NCI-H69 (cell line): ENCODE measurements at regions not wholly inside any gene's neighbourhood (a gene's known extent, or its start where the extent isn't known, plus 50 kb on each side); places are given as distances from the start of the nearest gene placed in this dataset.

Experiments
- DNase-seq: peaks from one replicate; lab custom pipeline; 2025; lab: John Stamatoyannopoulos, UW

- no peak for DNase-seq
Measured at GRCh38 chr16:17590711-17591654, 120.2 kb upstream of the XYLT1 start.

- DNase-seq: no peak
Measured at GRCh38 chr16:17589898-17590297, 119.1 kb upstream of the XYLT1 start.

- DNase-seq: no peak
Measured at GRCh38 chr16:17585449-17586074, 114.8 kb upstream of the XYLT1 start.

DNA sequence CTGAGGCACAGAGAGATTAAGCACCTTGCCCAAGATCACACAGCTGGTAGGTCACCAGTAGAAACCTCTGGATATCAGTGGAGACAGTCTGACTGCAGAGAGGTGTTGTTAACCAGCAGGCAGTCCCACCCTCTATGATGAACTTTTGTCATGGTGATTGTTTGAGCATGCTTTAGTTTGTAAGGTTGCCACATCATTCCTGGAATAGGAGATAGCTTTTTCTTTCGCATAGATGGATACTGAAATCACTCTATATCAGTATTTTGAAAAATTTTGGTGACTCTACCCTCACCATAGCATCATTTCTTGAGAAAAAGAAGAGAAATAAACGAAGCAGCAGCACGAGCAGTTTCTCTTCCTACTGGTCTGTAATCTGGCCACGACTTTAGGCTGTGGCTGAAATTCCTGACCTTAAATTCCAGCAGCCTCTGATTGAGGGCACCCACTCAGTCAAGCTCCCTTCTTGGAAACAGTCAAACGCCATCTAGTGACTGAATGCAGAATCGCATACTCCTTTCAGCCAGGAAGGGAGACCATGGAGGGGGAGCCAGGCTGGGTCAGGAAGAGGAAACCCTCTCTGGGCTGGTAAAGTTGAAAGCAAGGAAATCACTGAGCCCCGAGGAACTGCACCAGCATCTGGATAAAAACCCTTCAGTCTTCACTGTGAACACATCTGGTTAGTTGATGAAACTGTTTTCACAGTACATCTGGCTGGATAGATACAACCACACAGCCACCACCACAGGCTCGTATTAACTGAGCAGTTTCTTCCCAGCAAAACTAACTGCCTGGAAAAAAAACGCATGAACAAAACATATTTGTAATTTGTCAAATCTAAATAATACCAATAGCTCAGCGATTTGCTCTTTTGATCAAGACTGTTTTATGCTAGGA lies 108.5 kb upstream of the XYLT1 start:
- peak; percentile 29 for DNase-seq

GRCh38 chr16:17574256-17574655 lies 103.5 kb upstream of the XYLT1 start:
- no peak for DNase-seq

DNA sequence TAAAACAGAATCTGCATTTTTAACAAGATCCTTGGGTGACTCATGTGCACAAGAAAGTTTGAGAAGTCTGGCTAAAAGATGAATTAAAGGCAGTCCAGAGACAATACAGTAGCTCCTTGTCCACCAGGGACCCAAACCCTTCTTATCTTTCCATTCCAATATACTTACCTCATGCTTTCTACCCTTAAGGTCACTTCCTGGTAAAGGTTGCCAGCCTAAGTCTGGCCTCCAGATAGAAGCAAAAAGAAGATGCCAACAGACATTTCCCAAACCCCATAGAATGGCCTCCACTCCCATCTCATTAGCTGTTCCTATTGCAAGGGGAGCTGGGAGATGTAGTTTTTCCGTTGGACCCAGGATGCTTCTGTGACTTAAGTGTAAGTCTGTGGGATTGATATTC lies 101.4 kb upstream of the XYLT1 start:
- DNase-seq: no peak

DNA sequence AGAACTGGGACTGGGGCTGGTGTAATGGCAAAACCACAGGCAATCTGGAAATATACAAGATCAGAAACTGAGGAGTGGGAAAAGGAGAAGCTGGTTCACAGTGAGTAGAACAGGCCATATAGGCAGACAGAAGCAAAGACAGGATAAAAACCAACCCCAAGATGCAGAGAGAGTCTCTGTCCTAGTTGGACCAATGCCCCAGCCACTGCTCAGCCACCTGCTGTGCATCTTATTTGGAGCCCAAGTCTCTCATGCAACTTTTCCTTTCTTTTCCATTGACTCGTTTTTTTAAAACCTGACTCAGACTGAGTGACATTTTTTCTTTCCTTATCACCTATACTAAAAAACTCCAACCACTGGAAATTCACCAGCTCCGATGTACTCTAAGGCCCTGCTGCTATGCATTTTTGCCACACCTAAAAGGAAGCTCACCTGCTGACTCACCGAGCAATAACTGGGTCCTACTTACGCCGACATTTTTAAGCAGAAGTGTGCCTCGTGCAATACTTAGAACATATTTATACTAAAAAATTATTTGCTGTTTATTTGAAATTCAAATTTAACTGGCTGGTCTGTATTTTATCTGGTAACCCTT lies 100.8 kb upstream of the XYLT1 start:
- no peak for DNase-seq

DNA sequence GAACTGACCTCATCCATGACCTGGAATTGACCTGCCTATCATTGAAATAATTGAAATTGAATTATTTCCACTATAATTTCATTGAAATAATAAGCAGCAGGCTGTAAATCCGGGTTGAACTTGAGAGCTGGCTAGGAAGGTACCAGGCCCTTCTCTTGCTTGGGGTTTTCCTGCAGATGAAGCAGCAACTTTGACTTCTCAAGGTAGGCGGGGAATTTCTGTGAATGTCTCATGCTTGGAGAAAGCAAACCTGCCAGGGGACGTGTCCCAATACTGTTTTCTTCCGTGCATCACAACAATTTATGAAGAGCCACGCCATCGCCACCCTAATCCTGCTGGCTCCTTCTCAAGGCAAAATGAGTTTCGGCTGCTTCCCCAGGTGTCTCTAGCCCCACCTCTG lies 97.5 kb upstream of the XYLT1 start:
- DNase-seq: no peak

GRCh38 chr16:17567455-17567854 lies 96.7 kb upstream of the XYLT1 start:
- no peak for DNase-seq

- no peak for DNase-seq
Measured at GRCh38 chr16:17566656-17567450, 96.1 kb upstream of the XYLT1 start.

- DNase-seq: no peak
Measured at GRCh38 chr16:17566075-17566474, 95.3 kb upstream of the XYLT1 start.

DNA sequence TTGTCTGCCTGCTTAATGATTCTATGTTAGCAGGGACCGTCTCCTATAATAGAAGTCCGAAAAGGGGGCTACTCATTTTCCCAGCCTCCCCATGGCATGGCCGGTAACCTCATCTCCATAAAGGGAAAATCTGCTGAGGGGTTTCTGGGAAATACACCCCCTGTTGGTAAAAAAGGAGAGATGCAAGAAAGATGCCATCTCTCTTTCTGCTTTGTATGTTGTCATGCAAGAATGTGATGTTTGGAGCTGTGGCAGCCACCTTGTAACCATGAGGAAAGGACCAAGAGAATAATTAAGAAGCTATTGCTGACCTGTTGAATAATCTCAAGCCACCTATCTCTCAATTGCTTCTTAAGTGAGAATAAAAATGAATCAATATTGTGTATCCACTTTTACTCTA lies 94.8 kb upstream of the XYLT1 start:
- no peak for DNase-seq

DNA sequence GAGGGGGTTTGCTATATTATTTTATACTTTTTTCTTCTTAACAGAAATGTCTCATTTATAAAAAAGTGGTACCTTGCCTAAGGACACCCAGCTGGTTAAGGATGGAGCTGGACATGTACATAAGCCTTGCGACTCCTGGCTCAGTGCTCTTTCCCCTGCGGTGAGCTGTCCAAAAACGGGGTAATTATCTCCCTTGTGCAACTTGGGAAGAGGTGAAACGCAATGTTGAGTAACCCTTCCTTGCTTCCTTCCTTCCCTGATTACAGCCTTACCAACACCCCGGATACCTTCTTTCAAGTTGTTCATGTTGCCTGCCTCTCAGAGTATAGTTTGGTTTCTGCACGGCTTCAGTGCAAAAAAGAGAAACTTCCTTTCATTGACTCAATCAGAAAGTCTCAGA lies 94.1 kb upstream of the XYLT1 start:
- no peak for DNase-seq

DNA sequence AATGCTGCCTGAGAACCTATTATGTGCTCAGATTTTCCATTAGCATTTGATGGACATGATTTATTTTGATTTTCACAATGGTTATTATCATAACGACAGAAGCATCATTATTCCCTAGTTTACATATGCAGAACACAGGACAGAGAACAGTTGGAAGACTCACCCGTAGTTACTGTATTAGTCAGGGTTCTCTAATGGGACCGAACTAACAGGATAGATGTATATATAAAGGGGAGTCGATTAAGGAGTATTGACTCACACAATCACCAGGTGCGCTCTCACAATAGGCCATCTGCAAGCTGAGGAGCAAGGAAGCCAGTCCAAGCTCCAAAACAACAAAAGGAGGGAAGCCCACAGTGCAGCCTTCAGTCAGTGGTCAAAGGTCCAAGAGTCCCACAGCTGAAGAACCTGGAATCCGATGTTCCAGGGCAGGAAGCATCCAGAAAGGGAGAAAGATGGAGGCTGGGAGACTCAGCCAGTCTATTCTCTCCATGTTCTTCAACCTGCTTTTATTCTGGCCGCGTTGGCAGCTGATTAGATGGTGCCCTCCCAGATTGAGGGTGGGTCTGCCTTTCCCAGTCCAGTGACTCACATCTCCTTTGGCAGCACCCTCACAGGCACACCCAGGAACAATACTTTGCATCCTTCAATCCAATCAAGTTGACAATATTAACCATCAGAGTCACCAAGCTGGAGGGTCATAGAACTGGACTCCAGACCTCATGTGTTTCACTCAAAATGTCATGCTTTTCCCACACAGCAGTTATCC lies 92.7 kb upstream of the XYLT1 start:
- DNase-seq: no peak

DNA sequence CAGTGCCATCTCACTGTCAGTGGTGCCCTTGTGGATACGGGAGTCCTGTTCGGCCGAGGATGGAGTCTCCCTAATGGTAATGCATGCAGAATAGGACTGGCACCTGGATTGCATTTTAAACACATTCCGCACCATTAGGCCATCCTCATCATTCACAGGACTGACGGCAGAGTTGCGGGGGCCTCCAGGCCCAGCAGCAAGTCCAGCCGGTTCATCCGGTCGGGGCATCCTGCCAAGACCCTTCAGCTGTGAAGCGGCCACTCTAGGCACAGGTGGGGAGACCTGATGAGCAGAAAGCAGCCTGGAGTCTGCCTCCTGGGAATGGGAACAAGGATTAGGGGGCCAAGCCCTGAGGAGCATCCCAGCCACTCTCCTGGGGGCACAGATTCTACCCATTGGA lies 90.3 kb upstream of the XYLT1 start:
- no peak for DNase-seq

DNA sequence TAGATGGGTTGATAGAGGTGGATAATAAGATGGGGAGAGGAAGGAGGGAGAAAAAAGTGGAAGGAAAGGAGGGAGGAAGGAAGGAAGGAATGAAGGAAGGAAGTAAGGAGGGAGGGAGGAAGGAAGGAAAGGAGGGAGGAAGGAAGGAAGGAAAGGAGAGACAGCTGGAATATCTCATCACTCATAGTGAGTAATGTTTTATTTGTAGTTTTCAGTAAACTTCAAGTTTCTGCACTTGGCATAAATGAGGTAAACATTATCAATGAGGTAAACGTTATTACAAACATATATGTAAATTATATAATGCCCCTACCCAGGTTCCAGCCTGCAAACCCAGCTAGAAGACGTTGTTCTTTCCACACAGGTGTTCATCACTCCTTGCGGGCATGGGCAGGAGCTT lies 89.8 kb upstream of the XYLT1 start:
- no peak for DNase-seq

DNA sequence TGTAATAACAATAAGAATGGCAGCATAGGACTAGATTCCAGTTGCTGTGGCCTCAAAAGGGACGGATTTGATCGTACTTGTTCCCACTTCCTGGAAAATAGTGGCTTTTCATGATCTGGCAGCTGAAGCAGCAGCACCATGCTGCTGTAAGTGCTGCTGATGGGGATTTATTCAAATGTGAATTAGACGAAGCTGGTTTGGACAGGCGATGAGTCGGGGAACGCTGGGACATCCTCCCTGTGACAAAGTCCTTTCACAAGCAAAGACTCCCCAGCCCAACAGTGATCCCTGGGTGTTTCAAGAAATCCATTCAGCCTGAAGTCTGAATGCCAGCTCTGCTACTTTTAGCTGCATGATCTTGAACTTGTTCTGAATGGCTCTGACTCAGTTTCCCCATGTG lies 88.6 kb upstream of the XYLT1 start:
- DNase-seq: no peak

DNA sequence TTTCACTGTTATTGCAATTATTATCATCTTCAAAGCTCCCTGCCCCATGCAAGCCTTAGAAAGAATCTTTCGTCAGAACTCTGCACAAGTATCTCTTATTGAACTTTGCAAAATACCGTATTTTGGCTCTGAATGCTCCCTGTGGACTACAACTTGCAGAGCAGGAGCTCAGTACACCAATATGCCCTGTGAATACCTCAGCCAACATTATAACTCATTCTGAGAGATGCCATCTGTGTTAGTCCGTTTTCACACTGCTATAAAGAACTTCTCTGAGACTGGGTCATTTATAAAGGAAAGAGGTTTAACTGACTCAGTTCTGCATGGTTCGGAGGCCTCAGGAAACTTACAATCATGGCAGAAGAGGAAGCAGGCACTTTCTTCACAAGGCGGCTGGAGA lies 87.2 kb upstream of the XYLT1 start:
- no peak for DNase-seq

GRCh38 chr16:17557480-17557879 lies 86.7 kb upstream of the XYLT1 start:
- no peak for DNase-seq

DNA sequence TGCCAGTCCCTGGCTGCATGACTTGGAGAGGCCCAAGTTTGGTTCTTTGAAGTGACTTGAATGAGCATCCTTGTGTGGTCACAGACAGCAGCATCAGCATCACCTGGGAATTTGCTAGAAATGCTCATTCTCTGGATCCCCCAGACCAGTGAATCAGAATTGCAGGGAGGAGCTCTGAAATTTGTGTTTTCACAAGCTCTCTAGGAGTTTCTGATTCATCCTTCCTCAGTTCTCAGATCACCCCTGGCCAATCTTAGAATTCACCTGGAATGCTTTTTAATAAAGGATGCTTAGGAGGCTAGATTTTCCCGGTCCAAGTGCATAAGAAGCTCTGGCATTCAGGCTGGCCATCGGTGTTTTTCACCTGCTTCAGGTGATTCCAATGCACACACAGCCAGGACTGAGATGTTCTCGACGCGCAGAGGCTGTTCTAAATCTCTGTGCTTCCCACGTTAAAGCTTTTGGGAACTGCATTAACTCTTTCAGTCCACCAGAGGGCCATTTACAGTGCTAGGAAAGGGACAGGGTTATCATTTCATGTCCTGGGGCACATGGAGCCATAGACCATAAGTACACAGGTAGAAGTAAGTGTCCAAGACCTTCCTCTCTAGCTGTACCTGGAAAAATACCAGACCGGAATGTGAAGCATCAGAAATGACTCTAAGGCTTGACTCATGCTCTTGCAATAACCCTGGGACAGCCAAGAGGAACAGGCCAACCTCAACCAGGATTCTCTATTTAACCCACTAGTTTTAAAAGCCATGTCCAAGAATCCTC lies 85.7 kb upstream of the XYLT1 start:
- peak; percentile 12 for DNase-seq
